PC-3 (cell line): ENCODE measurements at regions not wholly inside any gene's neighbourhood (a gene's known extent, or its start where the extent isn't known, plus 50 kb on each side); places are given as distances from the start of the nearest gene placed in this dataset.

Source experiments
- CTCF ChIP-seq: fragments of 300-600 bp; sonication (generic); conservative IDR thresholded peaks from 2 replicates; pipeline ENCODE4 v1.5.1; 2017; ENCODE audit warnings: antibody characterized with exemption, low read depth, mild to moderate bottlenecking, low read length
- EZH2 ChIP-seq: fragments of 300-600 bp; sonication (generic); IDR thresholded peaks from one replicate; pipeline ENCODE4 v1.6.1; 2017; ENCODE audit warnings: antibody characterized with exemption, mild to moderate bottlenecking, low read length; ENCODE audit not compliant: unreplicated experiment
- EZH2phosphoT487 ChIP-seq: fragments of 300-600 bp; sonication (generic); IDR thresholded peaks from 2 replicates; pipeline ENCODE4 v1.6.1; 2018; ENCODE audit warnings: mild to moderate bottlenecking, antibody characterized with exemption, low read length, borderline replicate concordance

GRCh38 chr14:104504172-104504735, 75.3 kb upstream of the C14orf180 start:
- no peak for TF ChIP-seq CTCF
- TF ChIP-seq EZH2, result no peak
- no peak for TF ChIP-seq EZH2phosphoT487
